ENCODE measurements at regions not wholly inside any gene's neighbourhood (a gene's known extent, or its start where the extent isn't known, plus 50 kb on each side); places are given as distances from the start of the nearest gene placed in this dataset.

DNA sequence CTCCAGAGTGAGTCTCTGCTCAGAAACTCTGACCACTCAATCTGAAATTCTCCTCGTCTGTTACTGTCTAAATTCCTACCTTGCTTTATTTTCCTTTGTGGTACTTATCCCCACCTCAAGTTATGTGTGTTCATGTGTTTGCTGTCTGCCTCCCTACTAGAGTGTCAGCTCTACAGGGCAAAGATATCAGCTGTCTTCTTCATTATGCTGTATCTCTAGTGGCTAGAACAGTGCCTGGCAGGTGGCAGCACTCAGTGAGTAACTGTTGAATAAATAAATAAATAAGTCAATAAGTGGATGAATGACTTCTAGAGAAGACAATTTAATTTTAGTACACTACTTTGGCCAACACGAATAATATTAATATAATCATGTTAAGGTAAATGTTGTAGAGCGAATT lies 92.3 kb downstream of the BOD1 start:
- peak; percentile 55 for DNase-seq

GRCh38 chr5:173523388-173523787 lies 93.1 kb downstream of the BOD1 start:
- DNase-seq = no peak

DNA sequence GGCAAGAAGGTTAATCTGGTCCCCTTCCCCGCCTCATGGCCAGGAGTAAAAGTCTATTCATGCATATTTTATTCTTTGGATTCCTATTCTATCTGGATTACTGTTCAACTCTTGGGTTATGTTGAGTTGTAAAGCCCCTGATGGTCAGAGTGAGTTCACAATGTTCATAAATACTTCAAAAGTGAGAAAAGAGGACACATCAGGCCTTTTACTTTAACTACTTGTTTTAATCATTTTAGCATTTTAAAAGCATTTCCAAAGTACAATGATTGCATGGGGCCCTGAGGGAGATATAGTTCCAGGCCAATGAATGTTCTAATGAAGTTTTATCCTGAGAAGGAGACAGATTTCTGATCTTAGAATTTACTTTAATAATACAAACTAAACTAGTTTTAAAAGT lies 93.9 kb downstream of the BOD1 start:
- DNase-seq = no peak

GRCh38 chr5:173518856-173519255 lies 97.6 kb downstream of the BOD1 start:
- no peak for DNase-seq

- no peak for DNase-seq
These were observed 98.8 kb downstream of the BOD1 start for GRCh38 chr5:173517648-173518047.

DNA sequence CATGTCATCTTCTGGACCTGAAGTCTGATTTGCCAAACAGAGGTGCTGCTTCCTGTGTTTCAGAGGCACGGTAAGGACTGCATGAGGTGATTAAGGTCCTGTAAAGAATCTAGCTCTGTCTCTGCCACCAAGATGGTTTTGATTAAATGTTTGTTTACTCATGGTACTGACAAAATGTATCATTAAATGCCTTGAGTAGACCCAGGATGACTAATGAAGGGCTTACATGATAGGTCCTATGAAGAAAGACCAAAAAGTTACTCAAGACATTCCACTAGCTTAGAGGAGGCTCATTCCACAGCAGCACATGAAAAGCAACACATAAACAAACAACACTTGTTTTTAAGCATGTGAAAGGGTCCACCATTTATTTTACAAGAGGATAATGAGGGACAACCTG lies 100.9 kb downstream of the BOD1 start:
- no peak for DNase-seq

GRCh38 chr5:173514661-173515060 lies 101.8 kb downstream of the BOD1 start:
- peak; percentile 52 for DNase-seq

DNA sequence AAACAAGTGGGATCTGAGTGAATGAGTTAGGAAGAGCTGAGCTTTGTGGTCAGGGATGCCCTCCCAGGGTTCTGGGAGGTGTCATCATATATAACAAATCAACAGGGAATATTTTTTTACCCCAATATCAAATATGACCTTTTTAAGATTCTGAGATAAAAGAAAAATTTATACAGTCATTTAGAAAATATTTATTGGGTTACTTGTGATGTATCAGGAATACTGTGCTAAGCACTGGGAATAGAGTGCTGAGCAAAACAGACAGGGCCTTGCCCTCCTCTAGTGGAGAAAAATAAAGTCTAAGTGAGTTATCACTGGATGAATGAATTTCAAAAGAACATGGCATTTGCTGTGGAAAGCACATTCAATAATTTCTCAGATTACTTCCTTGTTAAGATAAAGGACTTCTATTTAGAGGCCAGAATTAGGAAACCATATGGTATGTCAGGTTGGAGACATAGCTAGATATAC lies 102.9 kb downstream of the BOD1 start:
- peak; percentile 23 for DNase-seq

DNA sequence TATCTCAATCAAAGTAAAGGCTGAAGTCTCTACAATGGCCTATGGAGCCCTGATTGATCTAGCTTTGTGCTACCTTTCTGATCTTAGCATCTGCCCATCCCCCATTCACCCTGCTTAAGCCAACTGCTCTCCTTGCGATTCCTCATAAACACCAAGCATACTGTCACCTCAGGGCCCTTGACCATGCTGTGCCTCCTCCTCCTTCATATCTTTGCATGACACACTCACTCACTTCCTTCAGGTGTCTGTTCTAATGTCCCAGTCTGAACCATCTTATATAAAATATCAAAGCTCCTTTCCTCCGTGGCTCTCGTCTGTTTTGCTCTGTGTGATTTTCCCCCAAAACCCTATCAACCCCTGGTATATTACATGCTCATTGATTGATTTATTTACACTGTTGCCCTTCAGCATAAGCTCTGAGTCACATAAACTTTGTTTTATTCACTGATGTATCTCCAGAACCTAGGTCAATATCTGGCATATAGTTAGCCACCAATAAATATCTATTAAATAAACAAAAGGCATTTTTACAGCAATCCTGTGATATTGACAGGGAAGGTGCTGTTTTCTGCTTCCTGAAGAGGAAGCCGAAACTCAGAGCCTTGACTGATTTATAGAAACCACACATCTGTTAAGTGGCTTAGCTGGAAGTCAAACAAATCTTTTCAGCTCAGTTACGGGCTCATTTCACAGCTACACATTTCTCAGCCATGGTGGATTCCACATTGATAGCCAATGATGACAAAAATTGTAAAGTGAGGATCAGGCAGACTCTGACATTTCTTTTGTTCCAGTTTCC lies 103.6 kb downstream of the BOD1 start:
- DNase-seq = no peak

- DNase-seq = no peak
These were observed 107.4 kb downstream of the BOD1 start for GRCh38 chr5:173509060-173509459.

GRCh38 chr5:173507171-173507570 lies 109.3 kb downstream of the BOD1 start:
- DNase-seq = no peak

- no peak for DNase-seq
These were observed 110.8 kb downstream of the BOD1 start for GRCh38 chr5:173505634-173506033.

- DNase-seq = no peak
These were observed 114.5 kb downstream of the BOD1 start for GRCh38 chr5:173501922-173502321.

GRCh38 chr5:173501271-173501670 lies 115.2 kb downstream of the BOD1 start:
- no peak for DNase-seq

DNA sequence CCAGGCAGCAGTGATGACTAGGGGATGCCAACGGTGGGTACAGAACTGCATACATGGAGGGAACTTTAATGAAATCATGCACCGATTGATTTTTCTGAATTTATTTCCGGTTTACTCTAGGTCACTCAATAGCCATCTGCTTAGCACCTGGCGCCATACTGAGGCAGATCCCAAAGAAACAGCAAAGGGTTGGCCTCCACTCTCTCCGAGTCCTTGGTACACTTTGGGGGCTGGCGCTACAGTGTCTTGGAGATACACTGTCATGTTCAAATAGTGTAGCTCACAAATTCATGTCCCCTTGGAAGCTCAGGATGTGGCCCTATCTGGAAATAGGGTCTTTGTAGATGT lies 116.3 kb downstream of the BOD1 start:
- DNase-seq = no peak

DNA sequence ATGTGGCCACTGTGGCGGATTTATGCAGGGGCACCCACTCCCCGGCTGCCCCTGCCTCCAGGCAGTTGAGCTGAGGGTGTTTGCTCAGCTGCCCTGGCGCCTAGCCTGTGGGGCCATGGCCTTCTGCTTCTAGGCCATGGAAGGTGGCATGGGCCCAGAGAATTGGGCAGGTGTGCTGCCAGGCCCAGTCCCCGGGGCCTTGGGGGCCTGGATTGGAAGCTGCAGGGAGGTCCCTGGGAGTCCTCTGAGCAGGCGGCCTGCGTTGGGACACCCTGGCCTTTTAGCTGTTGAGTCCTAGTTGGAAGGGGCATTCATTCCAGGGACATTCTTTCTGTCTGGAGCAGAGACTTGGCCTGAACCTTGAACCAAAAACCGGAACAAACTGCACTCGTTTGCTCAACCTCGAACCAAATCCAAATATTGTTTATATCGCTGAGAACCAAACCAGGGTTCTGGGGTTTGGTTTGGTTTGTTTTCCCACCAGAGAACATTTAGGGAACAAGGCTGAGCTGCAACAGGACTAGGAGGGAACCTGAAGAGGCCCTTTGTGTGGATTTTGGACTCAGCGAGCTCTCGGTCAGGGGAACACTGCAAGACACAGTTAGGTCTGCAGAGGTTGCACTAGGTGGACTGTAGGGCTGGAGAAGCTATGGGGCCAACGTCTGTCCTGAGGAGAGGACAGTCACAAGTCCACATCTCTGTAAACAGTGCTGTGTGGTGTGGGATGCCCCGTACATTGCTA lies 116.8 kb downstream of the BOD1 start:
- DNase-seq = peak; percentile 83

GRCh38 chr5:173498739-173499470 lies 117.5 kb downstream of the BOD1 start:
- peak; percentile 83 for DNase-seq

GRCh38 chr5:173498286-173498685 lies 118.2 kb downstream of the BOD1 start:
- DNase-seq = no peak

DNA sequence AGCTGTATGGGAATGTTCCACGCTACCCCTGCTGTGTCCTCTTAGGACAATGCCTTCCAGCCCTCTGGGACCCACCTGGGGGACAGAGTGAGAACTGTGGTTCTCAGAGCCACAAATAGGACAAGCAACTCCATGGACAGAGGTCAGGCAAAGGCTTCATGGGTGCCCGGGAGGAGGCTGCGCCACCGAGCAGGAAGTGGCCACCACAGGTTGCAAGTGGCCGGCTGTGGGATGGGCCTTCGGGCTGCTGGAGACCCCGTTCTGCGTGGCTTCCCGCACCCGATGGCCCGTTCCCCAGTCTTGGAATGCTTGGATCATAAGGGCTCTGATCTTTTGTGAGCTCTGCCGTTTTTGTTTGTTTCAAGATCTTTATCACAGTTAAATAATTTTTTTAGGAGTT lies 118.8 kb downstream of the BOD1 start:
- DNase-seq = no peak

- no peak for DNase-seq
These were observed 119.6 kb downstream of the BOD1 start for GRCh38 chr5:173496883-173497255.

GRCh38 chr5:173496129-173496882 lies 120.1 kb downstream of the BOD1 start:
- DNase-seq = no peak

DNA sequence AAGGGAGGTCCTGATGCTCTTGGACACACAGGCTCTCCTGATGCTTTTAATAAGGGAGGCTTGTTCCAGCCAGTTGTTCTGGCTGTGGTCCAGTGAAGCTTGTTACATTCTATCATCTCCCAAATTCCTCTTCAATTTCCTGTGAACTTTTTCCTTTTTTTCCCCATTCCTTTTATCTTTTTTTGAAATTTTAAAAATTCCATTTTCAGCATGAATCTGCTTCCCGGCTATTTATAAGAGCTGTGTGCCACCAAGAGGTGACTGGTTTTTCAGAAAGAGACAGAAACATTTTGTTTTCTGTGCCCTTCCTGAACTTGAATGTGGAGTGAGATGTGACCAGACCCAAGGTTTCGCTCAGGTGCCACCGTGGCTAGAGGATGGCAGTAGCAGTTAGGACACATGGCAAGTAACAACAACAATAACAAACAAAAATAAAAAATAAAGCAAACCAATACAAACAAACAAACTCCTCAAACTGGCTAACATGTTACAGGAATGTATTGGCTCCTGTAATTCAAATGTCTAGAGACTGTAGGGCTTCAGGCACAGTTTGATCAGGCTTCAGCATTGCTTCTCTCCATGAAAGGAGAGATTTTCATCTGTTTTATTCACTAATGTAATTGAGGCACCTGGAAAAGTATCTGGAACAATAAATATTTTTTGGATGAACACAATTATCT lies 121.1 kb downstream of the BOD1 start:
- DNase-seq = no peak
